Tibial artery (tissue), 4 donors: ENCODE measurements at regions not wholly inside any gene's neighbourhood (a gene's known extent, or its start where the extent isn't known, plus 50 kb on each side); places are given as distances from the start of the nearest gene placed in this dataset.

ENCODE experiments used
- DNase-seq, 2 donors: peaks; one replicate each; pipeline ENCODE4 v3.0.0-alpha.2; 2019
- H3K27ac ChIP-seq, 2 donors: fragments of 200-600 bp; sonication (generic) in 1 of 2; 1 replicate in 1 of 2; 2 replicates in 1 of 2; pipeline ENCODE4 v1.5.1; 2018 to 2019; ENCODE audit warnings: mild to moderate bottlenecking in 1 of 2
- H3K27me3 ChIP-seq, 2 donors: fragments of 200-600 bp; sonication (generic) in 1 of 2; one replicate each; pipeline versions ENCODE4 v1.5.1 to v1.6.0; 2016 to 2019
- H3K36me3 ChIP-seq, 3 donors: fragments of 200-600 bp; sonication (generic) in 2 of 3; one replicate each; pipeline ENCODE4 v1.5.1; 2016 to 2019; ENCODE audit warnings: mild to moderate bottlenecking in 2 of 3
- H3K4me1 ChIP-seq, 4 donors: fragments of 200-600 bp; sonication (generic) in 2 of 4; 1 replicate in 3 of 4; 2 replicates in 1 of 4; pipeline ENCODE4 v1.5.1; 2016 to 2019
- H3K4me3 ChIP-seq, 2 donors: fragments of 200-600 bp; sonication (generic) in 1 of 2; 1 replicate in 1 of 2; 2 replicates in 1 of 2; pipeline ENCODE4 v1.5.1; 2018 to 2019; ENCODE audit warnings: mild to moderate bottlenecking in 2 of 2
- H3K9me3 ChIP-seq, 3 donors: fragments of 200-600 bp; sonication (generic) in 1 of 3; one replicate each; pipeline ENCODE4 v1.5.1; 2016 to 2019
- intact Hi-C: fragments of 100-400 bp; cut with DNase I; formaldehyde crosslinking; loops from one replicate; pipeline ENCODE4 v1.15.0; 2023; ENCODE audit warnings: low total_unique reads
- TF ChIP-seq, protein P1 (sequence below), 2 experiments: fragments of 200-600 bp in 1 of 2; fragments of 450-650 bp in 1 of 2; IDR thresholded peaks; one replicate each; pipeline ENCODE4 v1.5.1; 2017 to 2019; ENCODE audit warnings: antibody characterized with exemption in 2 of 2, mild to moderate bottlenecking in 1 of 2, moderate library complexity in 1 of 2

DNA sequence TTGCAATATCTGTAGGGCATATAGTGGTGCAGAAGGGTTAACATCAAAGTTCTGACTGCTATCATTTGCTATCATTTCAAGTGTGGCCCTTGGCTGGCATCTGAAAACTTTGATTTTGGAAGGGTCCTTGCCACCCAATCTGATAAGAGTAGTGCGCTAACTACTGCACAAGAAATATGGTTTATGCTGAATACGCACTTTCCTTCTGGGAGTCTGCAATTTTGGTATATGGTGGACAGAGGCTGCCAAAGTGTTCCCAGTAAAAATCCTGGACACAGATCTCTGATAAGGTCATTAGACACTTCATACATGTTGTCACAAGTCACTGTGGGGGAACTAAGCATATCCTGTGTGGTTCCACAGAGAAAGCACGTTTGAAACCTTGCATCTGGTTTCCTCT, 461.6 kb upstream of the CDH11 start:
- intact Hi-C loops: no loop called here
- Histone ChIP-seq H3K4me1 (no peaks in the 10 kb centered on the region), H3K27me3 (no peaks in the 10 kb centered on the region), H3K27ac (no peak overlapping the region), H3K9me3 (no peaks in the 10 kb centered on the region), H3K36me3 (no peaks in the 10 kb centered on the region), H3K4me3 (no peak overlapping the region)
- no peak for DNase-seq
- TF ChIP-seq, protein P1, sequence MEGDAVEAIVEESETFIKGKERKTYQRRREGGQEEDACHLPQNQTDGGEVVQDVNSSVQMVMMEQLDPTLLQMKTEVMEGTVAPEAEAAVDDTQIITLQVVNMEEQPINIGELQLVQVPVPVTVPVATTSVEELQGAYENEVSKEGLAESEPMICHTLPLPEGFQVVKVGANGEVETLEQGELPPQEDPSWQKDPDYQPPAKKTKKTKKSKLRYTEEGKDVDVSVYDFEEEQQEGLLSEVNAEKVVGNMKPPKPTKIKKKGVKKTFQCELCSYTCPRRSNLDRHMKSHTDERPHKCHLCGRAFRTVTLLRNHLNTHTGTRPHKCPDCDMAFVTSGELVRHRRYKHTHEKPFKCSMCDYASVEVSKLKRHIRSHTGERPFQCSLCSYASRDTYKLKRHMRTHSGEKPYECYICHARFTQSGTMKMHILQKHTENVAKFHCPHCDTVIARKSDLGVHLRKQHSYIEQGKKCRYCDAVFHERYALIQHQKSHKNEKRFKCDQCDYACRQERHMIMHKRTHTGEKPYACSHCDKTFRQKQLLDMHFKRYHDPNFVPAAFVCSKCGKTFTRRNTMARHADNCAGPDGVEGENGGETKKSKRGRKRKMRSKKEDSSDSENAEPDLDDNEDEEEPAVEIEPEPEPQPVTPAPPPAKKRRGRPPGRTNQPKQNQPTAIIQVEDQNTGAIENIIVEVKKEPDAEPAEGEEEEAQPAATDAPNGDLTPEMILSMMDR (IDR thresholded peaks at IDR 0.05): no peak

DNA sequence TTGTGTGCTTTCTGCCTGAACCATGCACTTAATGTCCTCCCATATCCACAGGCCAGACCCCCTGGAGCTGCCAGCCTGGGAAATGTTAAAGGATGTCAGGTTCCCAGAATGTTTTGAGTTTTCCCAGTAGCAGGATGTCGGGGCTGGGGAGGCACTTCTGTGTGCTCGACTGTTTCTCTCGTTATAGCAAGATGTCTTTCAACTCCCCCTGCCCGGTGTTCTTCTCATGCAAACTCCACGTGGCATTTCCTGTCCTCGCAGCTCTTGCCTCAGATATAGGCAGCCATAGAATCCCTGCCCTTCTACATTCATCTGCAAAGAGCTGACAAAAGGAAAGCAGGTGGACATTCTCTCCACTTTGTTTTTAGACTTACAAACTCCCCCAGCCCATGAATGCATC, 457.2 kb upstream of the CDH11 start:
- no peak for DNase-seq
- Histone ChIP-seq H3K27ac (no peak overlapping the region), H3K27me3 (no peaks in the 10 kb centered on the region), H3K36me3 (no peaks in the 10 kb centered on the region), H3K9me3 (no peaks in the 10 kb centered on the region), H3K4me1 (no peaks in the 10 kb centered on the region), H3K4me3 (no peak overlapping the region)
- intact Hi-C loops: loop anchor here (5.0 kb wide), 1 partner anchor 777 kb away; no protein-coding TSS in a partner anchor
- TF ChIP-seq, protein P1 (IDR thresholded peaks at IDR 0.05): no peak

DNA sequence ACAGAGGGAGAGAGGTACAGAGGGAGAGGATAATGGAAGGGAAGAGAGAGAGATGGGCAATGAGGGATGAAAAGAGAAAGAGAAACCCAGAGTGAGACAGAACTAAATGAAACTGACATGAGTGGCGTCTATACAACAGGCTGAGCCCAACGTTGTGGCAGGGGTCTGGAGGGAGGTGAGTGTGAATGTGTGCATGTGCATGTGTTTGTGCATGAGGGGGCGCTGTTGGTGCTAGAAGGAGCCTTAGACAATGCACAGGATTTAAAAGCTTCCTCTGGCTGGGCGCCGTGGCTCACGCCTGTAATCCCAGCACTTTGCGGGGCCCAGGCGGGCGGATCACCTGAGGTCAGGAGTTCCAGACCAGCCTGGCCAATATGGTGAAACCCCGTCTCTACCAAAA, 454.8 kb upstream of the CDH11 start:
- no peaks in the 10 kb centered on the region for H3K36me3 ChIP-seq
- H3K27ac ChIP-seq: no peak overlapping the region
- H3K9me3 ChIP-seq: no peaks in the 10 kb centered on the region
- TF ChIP-seq, protein P1 (IDR thresholded peaks at IDR 0.05): no peak
- H3K4me1 ChIP-seq: no peaks in the 10 kb centered on the region
- no peak for DNase-seq
- intact Hi-C loops: loop anchor here (5.0 kb wide), 1 partner anchor 774 kb away; no protein-coding TSS in a partner anchor
- no peak overlapping the region for H3K4me3 ChIP-seq
- H3K27me3 ChIP-seq: no peaks in the 10 kb centered on the region

DNA sequence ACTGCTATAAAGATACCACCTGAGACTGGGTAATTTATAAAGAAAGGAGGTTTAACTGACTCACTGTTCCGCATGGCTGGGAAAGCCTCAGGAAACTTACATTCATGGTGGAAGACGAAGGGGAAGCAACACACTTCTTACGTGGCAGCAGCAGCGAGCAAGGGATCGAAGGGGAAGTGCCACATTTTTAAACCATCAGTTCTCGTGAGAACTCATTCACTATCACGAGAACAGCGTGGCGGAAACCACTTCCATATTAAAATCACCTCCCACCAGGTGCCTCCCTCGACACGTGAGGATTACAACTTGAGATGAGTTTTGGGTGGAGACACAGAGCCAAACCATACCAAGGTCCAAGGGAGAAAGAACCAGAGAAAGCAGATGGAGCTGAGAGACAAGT, 454.3 kb upstream of the CDH11 start:
- Histone ChIP-seq H3K36me3 (no peaks in the 10 kb centered on the region), H3K9me3 (no peaks in the 10 kb centered on the region), H3K4me3 (no peak overlapping the region), H3K27ac (no peak overlapping the region), H3K4me1 (no peaks in the 10 kb centered on the region), H3K27me3 (no peaks in the 10 kb centered on the region)
- DNase-seq: no peak
- TF ChIP-seq, protein P1 (IDR thresholded peaks at IDR 0.05): no peak
- intact Hi-C loops: loop anchor here (5.0 kb wide), 1 partner anchor 774 kb away; no protein-coding TSS in a partner anchor

DNA sequence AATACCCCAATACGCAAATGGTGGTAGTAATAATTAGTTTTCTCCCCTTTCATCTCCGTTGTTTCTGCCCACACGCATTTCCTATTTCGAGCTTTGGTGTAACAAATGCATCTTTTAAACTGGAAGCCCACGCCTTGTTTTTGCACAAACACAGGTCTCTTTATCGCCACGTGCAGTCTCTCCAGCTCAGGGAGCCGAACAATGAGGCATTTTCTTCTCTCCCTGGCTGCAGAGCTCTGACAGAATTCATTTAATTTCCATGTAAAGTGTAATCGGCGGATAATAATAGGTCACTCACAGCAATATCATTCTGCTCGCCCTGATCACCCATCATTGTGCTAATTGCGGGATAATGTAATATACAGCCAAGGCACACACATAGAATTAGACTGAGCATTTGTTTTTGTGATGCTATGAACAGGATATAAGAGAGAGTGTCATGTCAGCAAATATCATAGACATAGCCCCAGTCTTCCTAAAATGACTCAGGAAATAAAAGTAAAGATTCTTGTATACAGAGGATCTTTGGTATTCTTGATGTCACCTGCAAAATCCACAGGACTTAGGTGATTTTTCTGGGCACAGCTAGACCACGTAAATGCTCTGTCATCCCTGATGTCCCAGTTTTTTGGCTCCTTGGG, 452.6 kb upstream of the CDH11 start:
- peaks cover 0 to 6% (median 0%) of the 10 kb centered on the region in 3 donors for H3K9me3 ChIP-seq
- DNase-seq: no peak
- no peaks in the 10 kb centered on the region for H3K27me3 ChIP-seq
- H3K4me3 ChIP-seq: no peak overlapping the region
- no peaks in the 10 kb centered on the region for H3K36me3 ChIP-seq
- intact Hi-C loops: no loop called here
- no peak overlapping the region for H3K27ac ChIP-seq
- TF ChIP-seq, protein P1 (IDR thresholded peaks at IDR 0.05): no peak
- H3K4me1 ChIP-seq: no peaks in the 10 kb centered on the region
